ENCODE measurements at regions not wholly inside any gene's neighbourhood (a gene's known extent, or its start where the extent isn't known, plus 50 kb on each side); places are given as distances from the start of the nearest gene placed in this dataset.

- TF ChIP-seq, protein P1, sequence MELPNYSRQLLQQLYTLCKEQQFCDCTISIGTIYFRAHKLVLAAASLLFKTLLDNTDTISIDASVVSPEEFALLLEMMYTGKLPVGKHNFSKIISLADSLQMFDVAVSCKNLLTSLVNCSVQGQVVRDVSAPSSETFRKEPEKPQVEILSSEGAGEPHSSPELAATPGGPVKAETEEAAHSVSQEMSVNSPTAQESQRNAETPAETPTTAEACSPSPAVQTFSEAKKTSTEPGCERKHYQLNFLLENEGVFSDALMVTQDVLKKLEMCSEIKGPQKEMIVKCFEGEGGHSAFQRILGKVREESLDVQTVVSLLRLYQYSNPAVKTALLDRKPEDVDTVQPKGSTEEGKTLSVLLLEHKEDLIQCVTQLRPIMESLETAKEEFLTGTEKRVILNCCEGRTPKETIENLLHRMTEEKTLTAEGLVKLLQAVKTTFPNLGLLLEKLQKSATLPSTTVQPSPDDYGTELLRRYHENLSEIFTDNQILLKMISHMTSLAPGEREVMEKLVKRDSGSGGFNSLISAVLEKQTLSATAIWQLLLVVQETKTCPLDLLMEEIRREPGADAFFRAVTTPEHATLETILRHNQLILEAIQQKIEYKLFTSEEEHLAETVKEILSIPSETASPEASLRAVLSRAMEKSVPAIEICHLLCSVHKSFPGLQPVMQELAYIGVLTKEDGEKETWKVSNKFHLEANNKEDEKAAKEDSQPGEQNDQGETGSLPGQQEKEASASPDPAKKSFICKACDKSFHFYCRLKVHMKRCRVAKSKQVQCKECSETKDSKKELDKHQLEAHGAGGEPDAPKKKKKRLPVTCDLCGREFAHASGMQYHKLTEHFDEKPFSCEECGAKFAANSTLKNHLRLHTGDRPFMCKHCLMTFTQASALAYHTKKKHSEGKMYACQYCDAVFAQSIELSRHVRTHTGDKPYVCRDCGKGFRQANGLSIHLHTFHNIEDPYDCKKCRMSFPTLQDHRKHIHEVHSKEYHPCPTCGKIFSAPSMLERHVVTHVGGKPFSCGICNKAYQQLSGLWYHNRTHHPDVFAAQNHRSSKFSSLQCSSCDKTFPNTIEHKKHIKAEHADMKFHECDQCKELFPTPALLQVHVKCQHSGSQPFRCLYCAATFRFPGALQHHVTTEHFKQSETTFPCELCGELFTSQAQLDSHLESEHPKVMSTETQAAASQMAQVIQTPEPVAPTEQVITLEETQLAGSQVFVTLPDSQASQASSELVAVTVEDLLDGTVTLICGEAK (IDR thresholded peaks at IDR 0.05): no peak
- TF ChIP-seq, protein P1 (CRISPR knock-in tag; IDR thresholded peaks at IDR 0.05): no peak
- no peak for TF ChIP-seq NFIB (CRISPR knock-in tag; IDR thresholded peaks at IDR 0.05; ENCODE audit: borderline replicate concordance)
These were observed 199.9 kb upstream of the RTL1 start (continued) for GRCh38 chr14:101103321-101103901.

GRCh38 chr14:101104485-101104884 lies 201.0 kb upstream of the RTL1 start:
- Histone ChIP-seq H3K4me2 (ENCODE audit: low read depth, low read length) (no peak overlapping the region), H3K36me3 (replicated peaks in 1 of 2; ENCODE audit: control insufficient read depth in 1 of 2, insufficient read depth in 2 of 2, low read length in 2 of 2) (no peaks in the 10 kb centered on the region), H3K27ac (ENCODE audit: extremely low read length, insufficient read depth, low read length) (no peak overlapping the region), H3K9me3 (ENCODE audit: low read length) (peaks cover 4% of the 10 kb centered on the region; the same call in 1 of the 2 replicates), H2AFZ (ENCODE audit: low read length) (no peak overlapping the region), H3K27me3 (ENCODE audit: control insufficient read depth in 1 of 2, insufficient read depth in 2 of 2, low read length in 2 of 2) (peaks cover 5 to 9% of the 10 kb centered on the region in 2 experiments; a peak in 3 of 5 replicates), H3K9ac (ENCODE audit: insufficient read depth, low read depth, low read length) (no peak overlapping the region), H3K79me2 (ENCODE audit: insufficient read depth, low read length) (no peaks in the 10 kb centered on the region), H3K4me3 (replicated peaks in 1 of 3; ENCODE audit: insufficient read depth in 1 of 3, low read depth in 2 of 3, low read length in 3 of 3) (no peak overlapping the region), H3K4me1 (ENCODE audit: insufficient read depth, low read length) (no peaks in the 10 kb centered on the region), H4K20me1 (ENCODE audit: insufficient read depth, low read length) (no peaks in the 10 kb centered on the region)
- intact Hi-C loops (cut with micrococcal nuclease; ENCODE audit: unreplicated experiment): no loop called here
- ChIA-PET POLR2A (no interaction called here), CTCF (ENCODE audit: low intra/inter-chr PET ratio, low total read pairs) (no interaction called here)
- 25% methylated on average over 4 of the region's 4 CpGs for WGBS (ENCODE audit: low lambda C conversion rate)
- BruUV-seq (replicated peaks): no TSS peak
- DNase-seq (ENCODE audit: low spot score) (no peak), FAIRE-seq (no peak), ATAC-seq (no peak)
- in situ Hi-C loops (cut with HindIII; ENCODE audit: extremely low pct_ligation_motif_present, low pct_unique_long_range_greater_than_20kb): no loop called here
- TF ChIP-seq, protein P2, sequence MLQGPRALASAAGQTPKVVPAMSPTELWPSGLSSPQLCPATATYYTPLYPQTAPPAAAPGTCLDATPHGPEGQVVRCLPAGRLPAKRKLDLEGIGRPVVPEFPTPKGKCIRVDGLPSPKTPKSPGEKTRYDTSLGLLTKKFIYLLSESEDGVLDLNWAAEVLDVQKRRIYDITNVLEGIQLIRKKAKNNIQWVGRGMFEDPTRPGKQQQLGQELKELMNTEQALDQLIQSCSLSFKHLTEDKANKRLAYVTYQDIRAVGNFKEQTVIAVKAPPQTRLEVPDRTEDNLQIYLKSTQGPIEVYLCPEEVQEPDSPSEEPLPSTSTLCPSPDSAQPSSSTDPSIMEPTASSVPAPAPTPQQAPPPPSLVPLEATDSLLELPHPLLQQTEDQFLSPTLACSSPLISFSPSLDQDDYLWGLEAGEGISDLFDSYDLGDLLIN (CRISPR knock-in tag; IDR thresholded peaks at IDR 0.05; ENCODE audit: borderline replicate concordance): no peak
- no peak for TF ChIP-seq ZNF543 (CRISPR knock-in tag; IDR thresholded peaks at IDR 0.05)
- TF ChIP-seq PHF20 (CRISPR knock-in tag; IDR thresholded peaks at IDR 0.05): no peak
- no peak for TF ChIP-seq MIER3 (CRISPR knock-in tag; IDR thresholded peaks at IDR 0.05; ENCODE audit: borderline replicate concordance)
- TF ChIP-seq SYNCRIP (IDR thresholded peaks at IDR 0.05; ENCODE audit: insufficient read depth, low read depth, low read length): no peak
- TF ChIP-seq TCF7 (IDR thresholded peaks at IDR 0.05; ENCODE audit: low read depth): no peak
- TF ChIP-seq RXRA (CRISPR knock-in tag; IDR thresholded peaks at IDR 0.05): no peak
- TF ChIP-seq, protein P3, sequence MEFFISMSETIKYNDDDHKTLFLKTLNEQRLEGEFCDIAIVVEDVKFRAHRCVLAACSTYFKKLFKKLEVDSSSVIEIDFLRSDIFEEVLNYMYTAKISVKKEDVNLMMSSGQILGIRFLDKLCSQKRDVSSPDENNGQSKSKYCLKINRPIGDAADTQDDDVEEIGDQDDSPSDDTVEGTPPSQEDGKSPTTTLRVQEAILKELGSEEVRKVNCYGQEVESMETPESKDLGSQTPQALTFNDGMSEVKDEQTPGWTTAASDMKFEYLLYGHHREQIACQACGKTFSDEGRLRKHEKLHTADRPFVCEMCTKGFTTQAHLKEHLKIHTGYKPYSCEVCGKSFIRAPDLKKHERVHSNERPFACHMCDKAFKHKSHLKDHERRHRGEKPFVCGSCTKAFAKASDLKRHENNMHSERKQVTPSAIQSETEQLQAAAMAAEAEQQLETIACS (CRISPR knock-in tag; IDR thresholded peaks at IDR 0.05): no peak
- TF ChIP-seq CREBL2 (CRISPR knock-in tag; IDR thresholded peaks at IDR 0.05; ENCODE audit: borderline replicate concordance): no peak
